Hepatocyte (in vitro differentiated cells): ENCODE measurements at regions not wholly inside any gene's neighbourhood (a gene's known extent, or its start where the extent isn't known, plus 50 kb on each side); places are given as distances from the start of the nearest gene placed in this dataset.
A peak's percentile ranks its signal among the peaks of the same experiment; 100 is the strongest.

Experiments used
- DNase-seq: peaks from one replicate; pipeline ENCODE4 v3.0.0-alpha.2; 2016; ENCODE audit warnings: low spot score
- H2AFZ ChIP-seq: fragments of 200-600 bp; sonication (generic); 2 replicates; pipeline ENCODE4 v1.6.0; 2016; ENCODE audit warnings: antibody characterized with exemption, mild to moderate bottlenecking
- H3K27ac ChIP-seq: fragments of 200-600 bp; sonication (generic); 2 replicates; pipeline ENCODE4 v1.5.1; 2016; ENCODE audit warnings: mild to moderate bottlenecking
- H3K27me3 ChIP-seq: fragments of 200-600 bp; sonication (generic); 2 replicates; pipeline ENCODE4 v1.6.1; 2016
- H3K36me3 ChIP-seq: fragments of 200-600 bp; sonication (generic); replicated peaks from 2 replicates; pipeline ENCODE4 v1.5.1; 2016; ENCODE audit warnings: low read depth; ENCODE audit not compliant: insufficient read depth
- H3K4me1 ChIP-seq: fragments of 200-600 bp; sonication (generic); 2 replicates; pipeline ENCODE4 v1.5.1; 2016; ENCODE audit warnings: mild to moderate bottlenecking, moderate library complexity; ENCODE audit not compliant: insufficient read depth
- H3K4me2 ChIP-seq: fragments of 200-600 bp; sonication (generic); 2 replicates; pipeline ENCODE4 v1.6.0; 2016
- H3K4me3 ChIP-seq: fragments of 200-600 bp; sonication (generic); 2 replicates; pipeline ENCODE4 v1.5.1; 2016; ENCODE audit warnings: mild to moderate bottlenecking
- H3K79me2 ChIP-seq: fragments of 200-600 bp; sonication (generic); 2 replicates; pipeline ENCODE4 v1.6.0; 2017; ENCODE audit warnings: mild to moderate bottlenecking
- H3K9me2 ChIP-seq: fragments of 200-600 bp; sonication (generic); replicated peaks from 2 replicates; pipeline ENCODE4 v1.6.0; 2017; ENCODE audit warnings: mild to moderate bottlenecking; ENCODE audit not compliant: insufficient read depth
- H3K9me3 ChIP-seq: fragments of 200-600 bp; sonication (generic); 2 replicates; pipeline ENCODE4 v1.5.1; 2016; ENCODE audit warnings: low read depth, mild to moderate bottlenecking
- H4K20me1 ChIP-seq: fragments of 200-600 bp; sonication (generic); 2 replicates; pipeline ENCODE4 v1.6.0; 2016; ENCODE audit warnings: mild to moderate bottlenecking; ENCODE audit not compliant: insufficient read depth, poor library complexity, severe bottlenecking
- EZH2 ChIP-seq: fragments of 200-600 bp; sonication (generic); IDR thresholded peaks from 2 replicates; pipeline ENCODE4 v1.6.1; 2016; ENCODE audit warnings: antibody characterized with exemption, mild to moderate bottlenecking, borderline replicate concordance
- EZH2phosphoT487 ChIP-seq: fragments of 200-600 bp; sonication (generic); IDR thresholded peaks from one replicate; pipeline ENCODE4 v1.6.1; 2018; ENCODE audit warnings: antibody characterized with exemption, mild to moderate bottlenecking, low read depth, moderate library complexity; ENCODE audit not compliant: unreplicated experiment, severe bottlenecking
- WGBS: methylation state at CpG from one replicate; pipeline ENCODE4 v1.1.6; 2016; ENCODE audit warnings: low lambda C conversion rate; ENCODE audit errors: missing lambda C conversion rate; 5-methylcytosine and 5-hydroxymethylcytosine counted together
- TF ChIP-seq, protein P1 (sequence below): fragments of 200-600 bp; sonication (generic); IDR thresholded peaks from 2 replicates; pipeline ENCODE4 v1.5.1; 2016; ENCODE audit warnings: antibody characterized with exemption, mild to moderate bottlenecking; ENCODE audit not compliant: poor library complexity

DNA sequence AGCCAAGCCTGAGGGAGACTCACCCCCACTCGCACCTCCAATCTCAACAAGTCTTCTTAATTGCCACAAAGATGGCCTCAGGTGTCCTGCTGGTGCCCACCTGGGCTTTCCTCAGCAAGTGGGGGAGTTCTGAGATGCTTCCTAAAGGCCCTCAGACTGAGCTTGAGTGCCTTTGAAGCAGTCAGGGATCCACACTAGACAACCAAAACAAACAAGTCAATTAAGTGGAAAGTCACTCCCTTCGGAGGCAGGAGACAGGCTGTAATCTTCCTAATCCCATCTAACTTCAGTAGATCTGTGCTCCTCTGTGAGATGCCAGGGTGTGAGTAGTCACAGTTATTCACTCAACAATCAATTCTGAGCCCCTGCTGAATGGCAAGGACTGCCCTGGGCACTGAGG, 68.3 kb upstream of the SERP2 start:
- WGBS: 71% methylated on average over 2 of the region's 2 CpGs
- Histone ChIP-seq H3K27ac (no peak overlapping the region), H3K79me2 (no peaks in the 10 kb centered on the region), H3K9me3 (no peaks in the 10 kb centered on the region), H3K4me3 (no peak overlapping the region), H3K4me2 (no peak overlapping the region), H3K36me3 (no peaks in the 10 kb centered on the region), H4K20me1 (no peaks in the 10 kb centered on the region), H3K27me3 (no peaks in the 10 kb centered on the region), H3K4me1 (peaks cover 32% of the 10 kb centered on the region), H2AFZ (no peak overlapping the region), H3K9me2 (no peaks in the 10 kb centered on the region)
- no peak for TF ChIP-seq EZH2phosphoT487
- TF ChIP-seq, protein P1, sequence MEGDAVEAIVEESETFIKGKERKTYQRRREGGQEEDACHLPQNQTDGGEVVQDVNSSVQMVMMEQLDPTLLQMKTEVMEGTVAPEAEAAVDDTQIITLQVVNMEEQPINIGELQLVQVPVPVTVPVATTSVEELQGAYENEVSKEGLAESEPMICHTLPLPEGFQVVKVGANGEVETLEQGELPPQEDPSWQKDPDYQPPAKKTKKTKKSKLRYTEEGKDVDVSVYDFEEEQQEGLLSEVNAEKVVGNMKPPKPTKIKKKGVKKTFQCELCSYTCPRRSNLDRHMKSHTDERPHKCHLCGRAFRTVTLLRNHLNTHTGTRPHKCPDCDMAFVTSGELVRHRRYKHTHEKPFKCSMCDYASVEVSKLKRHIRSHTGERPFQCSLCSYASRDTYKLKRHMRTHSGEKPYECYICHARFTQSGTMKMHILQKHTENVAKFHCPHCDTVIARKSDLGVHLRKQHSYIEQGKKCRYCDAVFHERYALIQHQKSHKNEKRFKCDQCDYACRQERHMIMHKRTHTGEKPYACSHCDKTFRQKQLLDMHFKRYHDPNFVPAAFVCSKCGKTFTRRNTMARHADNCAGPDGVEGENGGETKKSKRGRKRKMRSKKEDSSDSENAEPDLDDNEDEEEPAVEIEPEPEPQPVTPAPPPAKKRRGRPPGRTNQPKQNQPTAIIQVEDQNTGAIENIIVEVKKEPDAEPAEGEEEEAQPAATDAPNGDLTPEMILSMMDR: no peak
- no peak for DNase-seq

DNA sequence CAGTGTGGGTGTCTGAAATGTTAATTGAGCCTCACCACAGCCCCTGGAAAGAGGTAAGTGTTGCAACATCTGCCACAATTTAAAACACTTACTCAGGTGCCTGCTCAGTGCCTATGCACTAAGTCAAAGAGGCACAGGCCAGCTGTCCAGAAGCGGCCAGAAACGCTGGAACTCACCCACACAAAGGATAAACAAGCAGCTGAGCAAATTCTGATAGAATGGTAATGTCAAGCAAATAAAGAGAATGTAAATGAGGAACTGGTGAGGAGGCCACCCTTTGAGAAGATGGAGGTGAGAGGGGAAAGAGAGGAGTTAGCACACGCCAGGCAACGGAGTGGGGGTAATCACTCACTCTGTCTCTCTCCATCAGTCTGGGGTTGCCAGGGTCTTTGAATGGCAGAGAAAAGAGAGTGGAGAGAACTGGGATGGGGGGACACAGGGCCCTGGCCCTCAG, 67.7 kb upstream of the SERP2 start:
- H3K36me3 ChIP-seq: no peaks in the 10 kb centered on the region
- no peak overlapping the region for H3K4me3 ChIP-seq
- peak overlapping the region; percentile 58 for H2AFZ ChIP-seq
- no peaks in the 10 kb centered on the region for H4K20me1 ChIP-seq
- no peak for DNase-seq
- peaks cover 34% of the 10 kb centered on the region for H3K4me1 ChIP-seq
- WGBS: 50% methylated on average over 4 of the region's 4 CpGs
- H3K27ac ChIP-seq: peak overlapping the region; percentile 81
- no peaks in the 10 kb centered on the region for H3K9me2 ChIP-seq
- no peaks in the 10 kb centered on the region for H3K27me3 ChIP-seq
- TF ChIP-seq EZH2 (no peak), EZH2phosphoT487 (no peak)
- TF ChIP-seq, protein P1: no peak
- no peaks in the 10 kb centered on the region for H3K9me3 ChIP-seq
- no peaks in the 10 kb centered on the region for H3K79me2 ChIP-seq
- peak overlapping the region; percentile 60 for H3K4me2 ChIP-seq

DNA sequence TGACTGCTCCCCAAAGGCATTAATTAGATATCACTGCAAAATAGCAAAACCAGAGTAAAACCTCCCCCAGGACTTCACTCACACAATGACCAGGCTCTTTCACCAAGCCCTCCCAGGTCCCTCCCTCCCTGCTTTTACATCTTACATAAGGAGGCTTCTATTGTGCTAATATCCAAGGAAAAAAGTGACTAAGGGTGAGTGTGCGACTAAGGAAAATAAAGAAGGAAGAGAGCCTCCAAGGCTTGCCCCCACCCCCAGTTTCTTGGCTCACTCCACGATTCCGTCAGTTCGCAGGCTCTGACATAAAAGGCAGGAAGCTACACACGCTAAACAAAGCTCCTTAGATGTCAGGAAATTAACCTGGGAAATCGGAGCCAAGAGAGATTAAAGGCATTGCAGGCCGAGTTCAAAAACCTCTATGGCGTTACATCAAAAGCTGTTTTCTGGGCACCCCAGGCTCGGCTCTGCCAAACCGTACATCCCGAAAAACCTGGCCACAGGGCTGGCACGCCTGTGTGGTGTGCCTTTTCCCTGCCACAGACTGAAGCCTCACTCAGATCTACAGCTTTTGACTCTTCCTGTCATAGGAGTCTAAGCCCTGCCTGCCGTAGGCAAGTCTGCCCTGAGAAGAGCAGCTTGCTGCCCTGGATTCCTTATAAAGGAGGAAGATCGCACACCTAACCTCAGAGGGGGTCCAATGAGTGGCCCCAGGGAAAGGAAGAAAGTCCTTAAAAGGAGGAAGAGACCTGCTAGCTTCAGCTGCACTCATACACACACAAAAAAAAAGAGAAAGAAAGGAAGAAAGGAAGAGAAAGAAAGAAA, 67.0 kb upstream of the SERP2 start:
- Histone ChIP-seq H3K36me3 (no peaks in the 10 kb centered on the region), H3K4me1 (peaks cover 41% of the 10 kb centered on the region), H3K79me2 (no peaks in the 10 kb centered on the region), H3K27ac (peak overlapping the region; percentile 81), H2AFZ (peak overlapping the region; percentile 58), H3K4me3 (no peak overlapping the region), H4K20me1 (no peaks in the 10 kb centered on the region), H3K27me3 (no peaks in the 10 kb centered on the region), H3K9me3 (no peaks in the 10 kb centered on the region), H3K4me2 (peak overlapping the region; percentile 60), H3K9me2 (no peaks in the 10 kb centered on the region)
- peak; percentile 67 for DNase-seq
- WGBS: 30% methylated on average over 14 of the region's 14 CpGs
- TF ChIP-seq, protein P1: no peak
- no peak for TF ChIP-seq EZH2phosphoT487
- no peak for TF ChIP-seq EZH2
